ENCODE measurements at regions not wholly inside any gene's neighbourhood (a gene's known extent, or its start where the extent isn't known, plus 50 kb on each side); places are given as distances from the start of the nearest gene placed in this dataset.
"Not testable (repeated sequence)": the region's sequence is repeated elsewhere in the genome, so short reads cannot be mapped to it uniquely, and the experiment has no call there.

DNA sequence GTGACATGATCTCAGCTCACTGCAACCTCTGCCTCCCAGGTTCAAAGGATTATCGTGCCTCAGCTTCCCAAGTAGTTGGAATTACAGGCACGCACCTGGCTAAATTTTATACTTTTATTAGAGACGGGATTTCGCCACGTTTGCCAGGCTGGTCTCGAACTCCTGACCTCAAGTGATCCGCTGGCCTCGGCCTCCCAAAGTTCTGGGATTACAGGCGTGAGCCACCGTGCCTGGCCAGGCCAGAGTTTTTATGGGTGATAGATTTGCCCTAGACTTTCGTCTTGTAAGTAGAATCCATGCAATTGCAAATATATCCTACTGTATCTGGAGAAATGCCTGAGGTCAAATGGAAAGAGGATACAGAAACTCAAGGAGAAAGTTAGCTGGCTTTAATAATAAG lies 819.9 kb upstream of the SLITRK1 start:
- no peaks in the 10 kb centered on the region for H3K4me1 ChIP-seq (ENCODE audit: control insufficient read depth, low read depth, low read length)
- no peak overlapping the region for H3K4me3 ChIP-seq (ENCODE audit: low read length)
- H3K9ac ChIP-seq (ENCODE audit: low read length), result no peak overlapping the region
- no peak overlapping the region for H3K27ac ChIP-seq (ENCODE audit: low read length)
- H3K9me3 ChIP-seq (ENCODE audit: control insufficient read depth, low read depth, low read length), result no peaks in the 10 kb centered on the region
- H3K27me3 ChIP-seq (ENCODE audit: control insufficient read depth, insufficient read depth, low read length), result no peaks in the 10 kb centered on the region
- no peaks in the 10 kb centered on the region for H3K36me3 ChIP-seq (ENCODE audit: control insufficient read depth, low read depth, low read length)

DNA sequence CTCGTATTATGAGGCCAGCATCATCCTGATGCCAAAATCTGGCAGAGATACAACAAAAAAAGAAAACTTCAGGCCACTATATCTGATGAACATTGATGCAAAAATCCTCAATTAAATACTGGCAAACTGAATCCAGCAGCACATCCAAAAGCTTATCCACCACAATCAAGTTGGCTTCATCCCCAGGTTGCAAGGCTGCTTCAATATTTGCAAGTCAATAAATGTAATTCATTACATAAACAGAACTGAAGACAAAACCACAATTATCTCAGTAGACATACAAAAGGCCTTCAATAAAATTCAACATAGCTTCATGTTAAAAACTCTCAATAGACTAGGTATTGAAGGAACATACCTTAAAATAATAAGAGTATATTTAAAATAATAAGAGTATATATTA lies 815.3 kb upstream of the SLITRK1 start:
- not testable (repeated sequence) for H3K4me1 ChIP-seq (ENCODE audit: control insufficient read depth, low read depth, low read length); H3K4me3 ChIP-seq (ENCODE audit: low read length); H3K36me3 ChIP-seq (ENCODE audit: control insufficient read depth, low read depth, low read length); H3K27ac ChIP-seq (ENCODE audit: low read length); H3K9ac ChIP-seq (ENCODE audit: low read length); H3K27me3 ChIP-seq (ENCODE audit: control insufficient read depth, insufficient read depth, low read length); H3K9me3 ChIP-seq (ENCODE audit: control insufficient read depth, low read depth, low read length)

DNA sequence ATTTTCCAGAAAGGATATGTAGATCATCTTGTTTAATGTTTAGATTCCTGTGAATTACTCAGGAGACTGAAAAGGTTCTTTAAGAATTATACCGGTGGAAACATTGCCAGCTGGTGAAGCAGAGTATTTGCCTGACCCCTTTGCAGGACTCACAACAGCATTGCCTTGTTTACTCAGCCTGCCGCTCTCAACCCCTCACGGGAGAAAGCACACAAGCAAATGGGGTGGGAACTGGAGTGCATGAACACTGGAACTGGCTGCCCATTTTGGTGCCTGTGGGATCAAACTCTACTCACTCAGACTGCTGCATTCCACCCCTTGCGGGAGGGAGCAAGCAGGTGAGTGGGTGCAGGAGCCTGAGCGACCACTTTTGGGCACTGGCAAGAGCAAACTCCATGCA lies 804.7 kb upstream of the SLITRK1 start:
- Histone ChIP-seq H3K9ac (ENCODE audit: low read length) (no peak overlapping the region), H3K36me3 (ENCODE audit: control insufficient read depth, low read depth, low read length) (no peaks in the 10 kb centered on the region), H3K4me3 (ENCODE audit: low read length) (no peak overlapping the region), H3K27me3 (ENCODE audit: control insufficient read depth, insufficient read depth, low read length) (no peaks in the 10 kb centered on the region), H3K27ac (ENCODE audit: low read length) (no peak overlapping the region), H3K4me1 (ENCODE audit: control insufficient read depth, low read depth, low read length) (no peaks in the 10 kb centered on the region), H3K9me3 (ENCODE audit: control insufficient read depth, low read depth, low read length) (no peaks in the 10 kb centered on the region)

DNA sequence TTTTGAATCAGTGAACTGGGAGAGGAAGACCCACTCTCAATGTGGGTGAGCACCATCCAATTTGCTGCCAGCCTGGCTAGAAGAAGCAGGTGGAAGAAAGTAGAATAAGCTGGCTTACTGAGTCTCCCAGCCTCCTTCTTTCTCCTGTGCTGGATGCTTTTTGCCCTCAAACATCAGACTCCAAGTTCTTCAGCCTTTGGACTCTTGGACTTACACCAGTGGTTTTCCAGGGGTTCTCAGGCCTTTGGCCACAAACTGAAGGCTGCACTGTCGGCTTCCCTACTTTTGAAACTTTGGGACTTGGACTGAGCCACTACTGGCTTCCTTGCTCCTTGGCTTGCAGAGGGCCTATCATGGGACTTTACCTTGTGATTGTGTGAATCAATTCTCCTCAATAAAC lies 804.2 kb upstream of the SLITRK1 start:
- H3K9me3 ChIP-seq (ENCODE audit: control insufficient read depth, low read depth, low read length), result no peaks in the 10 kb centered on the region
- H3K27ac ChIP-seq (ENCODE audit: low read length), result no peak overlapping the region

DNA sequence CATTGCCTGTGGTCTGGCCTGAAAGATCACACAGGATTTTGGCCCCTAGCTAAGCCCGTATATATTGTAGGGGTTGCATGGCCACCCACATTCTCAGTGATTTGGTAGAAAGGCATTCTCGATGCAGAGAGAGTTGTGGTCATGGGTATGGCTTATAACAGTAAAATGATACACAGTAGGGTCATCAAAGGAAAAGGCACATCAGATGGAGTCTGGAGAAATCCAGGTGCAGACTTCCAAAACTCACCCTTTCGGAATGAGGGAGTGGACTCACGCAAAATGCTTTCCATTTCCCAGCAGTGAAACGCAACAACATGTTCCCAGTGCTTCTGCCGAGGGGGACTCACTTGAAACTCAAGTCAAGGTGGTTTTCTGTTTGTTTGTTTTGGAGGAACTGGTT lies 802.5 kb upstream of the SLITRK1 start:
- H3K27me3 ChIP-seq (ENCODE audit: control insufficient read depth, insufficient read depth, low read length), result no peaks in the 10 kb centered on the region
- no peaks in the 10 kb centered on the region for H3K9me3 ChIP-seq (ENCODE audit: control insufficient read depth, low read depth, low read length)
- H3K4me3 ChIP-seq (ENCODE audit: low read length), result no peak overlapping the region
- no peaks in the 10 kb centered on the region for H3K4me1 ChIP-seq (ENCODE audit: control insufficient read depth, low read depth, low read length)
- H3K27ac ChIP-seq (ENCODE audit: low read length), result no peak overlapping the region
- H3K36me3 ChIP-seq (ENCODE audit: control insufficient read depth, low read depth, low read length), result no peaks in the 10 kb centered on the region
- no peak overlapping the region for H3K9ac ChIP-seq (ENCODE audit: low read length)

More for the DNA sequence above, 804.2 kb upstream of the SLITRK1 start:
- no peaks in the 10 kb centered on the region for H3K27me3 ChIP-seq (ENCODE audit: control insufficient read depth, insufficient read depth, low read length)
- no peaks in the 10 kb centered on the region for H3K36me3 ChIP-seq (ENCODE audit: control insufficient read depth, low read depth, low read length)
- H3K4me1 ChIP-seq (ENCODE audit: control insufficient read depth, low read depth, low read length), result no peaks in the 10 kb centered on the region
- no peak overlapping the region for H3K4me3 ChIP-seq (ENCODE audit: low read length)
- H3K9ac ChIP-seq (ENCODE audit: low read length), result no peak overlapping the region

DNA sequence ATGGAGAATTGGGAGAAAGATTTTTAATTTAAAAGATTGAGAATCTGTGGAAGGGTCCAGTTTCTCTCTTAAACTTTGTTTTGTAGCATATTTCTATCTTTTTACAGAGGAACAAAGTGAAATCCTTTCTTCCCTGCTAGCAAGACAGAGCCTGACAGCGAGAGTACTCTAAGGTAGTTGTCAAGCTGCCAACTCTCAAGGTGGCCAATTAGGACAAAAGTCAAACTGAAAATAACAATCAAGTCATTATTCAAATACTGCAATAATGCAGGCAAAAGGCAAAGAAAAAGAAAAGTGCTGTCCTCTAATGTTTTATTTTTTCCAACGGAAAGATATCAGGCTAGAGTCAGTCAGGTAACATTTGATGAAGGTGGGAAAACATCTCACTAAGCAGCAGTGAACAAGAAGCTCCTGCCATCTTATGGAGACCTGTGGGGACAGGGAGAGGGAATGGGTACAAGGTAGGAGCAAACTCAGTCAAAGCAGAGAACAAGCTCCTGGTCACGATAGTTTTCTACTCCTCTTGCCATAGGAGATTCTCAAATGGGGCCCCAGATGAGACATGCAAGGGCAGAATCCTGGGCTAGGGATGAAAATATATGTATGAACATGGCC lies 801.9 kb upstream of the SLITRK1 start:
- H3K9me3 ChIP-seq (ENCODE audit: control insufficient read depth, low read depth, low read length), result no peaks in the 10 kb centered on the region
- H3K27me3 ChIP-seq (ENCODE audit: control insufficient read depth, insufficient read depth, low read length), result no peaks in the 10 kb centered on the region
- no peaks in the 10 kb centered on the region for H3K4me1 ChIP-seq (ENCODE audit: control insufficient read depth, low read depth, low read length)
- H3K9ac ChIP-seq (ENCODE audit: low read length), result no peak overlapping the region
- H3K4me3 ChIP-seq (ENCODE audit: low read length), result no peak overlapping the region
- H3K27ac ChIP-seq (ENCODE audit: low read length), result no peak overlapping the region
- H3K36me3 ChIP-seq (ENCODE audit: control insufficient read depth, low read depth, low read length), result no peaks in the 10 kb centered on the region

DNA sequence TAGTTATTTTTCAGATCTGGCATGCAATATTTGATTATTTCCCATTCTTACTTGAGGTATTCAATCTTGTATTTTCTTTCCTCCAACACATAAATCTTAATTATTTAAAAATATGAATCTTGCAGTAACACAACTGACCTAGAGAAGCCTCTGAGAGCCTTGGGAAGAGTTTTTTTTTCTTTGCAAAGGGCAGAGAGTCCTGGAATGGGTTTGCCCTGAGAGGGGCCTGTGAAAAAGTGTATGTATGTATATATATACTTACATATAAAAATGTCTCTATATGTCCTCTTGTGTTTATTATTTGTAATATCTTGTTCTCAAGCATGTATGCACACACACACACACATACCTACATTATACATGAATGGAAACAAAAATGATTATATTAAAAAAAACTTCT lies 801.2 kb upstream of the SLITRK1 start:
- H3K27me3 ChIP-seq (ENCODE audit: control insufficient read depth, insufficient read depth, low read length), result no peaks in the 10 kb centered on the region
- no peaks in the 10 kb centered on the region for H3K4me1 ChIP-seq (ENCODE audit: control insufficient read depth, low read depth, low read length)
- no peaks in the 10 kb centered on the region for H3K9me3 ChIP-seq (ENCODE audit: control insufficient read depth, low read depth, low read length)
- H3K36me3 ChIP-seq (ENCODE audit: control insufficient read depth, low read depth, low read length), result no peaks in the 10 kb centered on the region
- H3K9ac ChIP-seq (ENCODE audit: low read length), result no peak overlapping the region
- H3K4me3 ChIP-seq (ENCODE audit: low read length), result no peak overlapping the region
- H3K27ac ChIP-seq (ENCODE audit: low read length), result no peak overlapping the region

DNA sequence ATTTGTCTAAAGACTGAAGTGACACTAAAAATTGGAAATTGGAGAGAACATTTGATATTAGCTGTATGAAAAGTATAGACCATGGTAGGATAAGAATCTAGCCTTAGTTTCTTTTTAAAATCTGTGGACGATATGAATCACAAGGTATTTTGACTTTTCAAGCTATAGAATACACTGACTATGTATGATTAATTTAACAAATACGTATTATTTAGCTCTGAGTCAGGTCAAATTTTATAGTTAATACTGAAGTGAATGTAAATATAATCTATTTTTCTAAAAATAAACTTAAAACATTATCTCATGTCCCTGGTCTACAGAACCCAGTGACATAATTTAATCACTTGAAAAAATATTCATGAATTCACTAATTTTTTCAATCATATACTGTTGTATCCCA lies 795.6 kb upstream of the SLITRK1 start:
- no peak overlapping the region for H3K4me3 ChIP-seq (ENCODE audit: low read length)
- H3K36me3 ChIP-seq (ENCODE audit: control insufficient read depth, low read depth, low read length), result no peaks in the 10 kb centered on the region
- no peaks in the 10 kb centered on the region for H3K27me3 ChIP-seq (ENCODE audit: control insufficient read depth, insufficient read depth, low read length)
- no peak overlapping the region for H3K27ac ChIP-seq (ENCODE audit: low read length)
- H3K4me1 ChIP-seq (ENCODE audit: control insufficient read depth, low read depth, low read length), result no peaks in the 10 kb centered on the region
- no peaks in the 10 kb centered on the region for H3K9me3 ChIP-seq (ENCODE audit: control insufficient read depth, low read depth, low read length)
- H3K9ac ChIP-seq (ENCODE audit: low read length), result no peak overlapping the region

DNA sequence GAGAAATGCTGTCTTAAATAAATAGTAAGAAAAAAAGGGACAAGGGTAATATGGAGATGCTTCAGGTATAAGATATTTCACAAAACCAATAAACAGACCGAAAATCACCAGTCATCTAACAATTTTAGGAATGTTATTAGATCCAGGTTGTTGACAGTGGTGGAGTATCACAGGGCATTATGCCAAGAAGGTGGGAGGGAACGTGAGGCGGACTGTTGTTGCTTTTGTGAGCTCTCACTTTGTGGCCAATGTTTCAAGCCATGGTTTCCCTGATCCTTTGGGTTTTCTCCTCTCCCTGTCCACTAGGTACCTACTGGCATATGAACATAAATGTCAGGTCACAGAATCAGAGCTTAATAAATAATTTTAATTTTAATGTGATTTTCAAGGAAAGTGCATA lies 790.3 kb upstream of the SLITRK1 start:
- Histone ChIP-seq H3K9me3 (ENCODE audit: control insufficient read depth, low read depth, low read length) (no peaks in the 10 kb centered on the region), H3K27ac (ENCODE audit: low read length) (no peak overlapping the region), H3K27me3 (ENCODE audit: control insufficient read depth, insufficient read depth, low read length) (no peaks in the 10 kb centered on the region), H3K4me3 (ENCODE audit: low read length) (no peak overlapping the region), H3K36me3 (ENCODE audit: control insufficient read depth, low read depth, low read length) (no peaks in the 10 kb centered on the region), H3K4me1 (ENCODE audit: control insufficient read depth, low read depth, low read length) (no peaks in the 10 kb centered on the region), H3K9ac (ENCODE audit: low read length) (no peak overlapping the region)

DNA sequence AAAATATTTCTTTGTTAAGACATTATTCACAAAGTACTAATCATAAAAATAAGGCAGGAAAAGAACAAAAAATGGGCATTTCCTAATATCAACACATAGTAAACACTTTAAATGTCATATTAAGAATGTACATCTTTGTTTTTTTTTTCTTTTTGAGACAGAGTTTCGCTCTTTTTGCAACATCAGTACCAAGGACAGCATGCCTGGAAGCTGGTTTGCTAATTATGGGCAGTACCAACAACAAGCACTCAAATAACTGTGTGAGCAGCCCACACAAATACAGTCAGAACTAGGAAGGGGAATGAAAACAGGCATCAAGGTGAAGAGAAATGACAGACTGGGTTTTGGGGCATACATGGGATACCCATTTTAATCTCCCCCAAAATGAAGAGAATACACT lies 788.0 kb upstream of the SLITRK1 start:
- Histone ChIP-seq H3K9ac (ENCODE audit: low read length) (no peak overlapping the region), H3K27ac (ENCODE audit: low read length) (no peak overlapping the region), H3K4me1 (ENCODE audit: control insufficient read depth, low read depth, low read length) (no peaks in the 10 kb centered on the region), H3K4me3 (ENCODE audit: low read length) (no peak overlapping the region), H3K9me3 (ENCODE audit: control insufficient read depth, low read depth, low read length) (no peaks in the 10 kb centered on the region), H3K36me3 (ENCODE audit: control insufficient read depth, low read depth, low read length) (no peaks in the 10 kb centered on the region), H3K27me3 (ENCODE audit: control insufficient read depth, insufficient read depth, low read length) (no peaks in the 10 kb centered on the region)

DNA sequence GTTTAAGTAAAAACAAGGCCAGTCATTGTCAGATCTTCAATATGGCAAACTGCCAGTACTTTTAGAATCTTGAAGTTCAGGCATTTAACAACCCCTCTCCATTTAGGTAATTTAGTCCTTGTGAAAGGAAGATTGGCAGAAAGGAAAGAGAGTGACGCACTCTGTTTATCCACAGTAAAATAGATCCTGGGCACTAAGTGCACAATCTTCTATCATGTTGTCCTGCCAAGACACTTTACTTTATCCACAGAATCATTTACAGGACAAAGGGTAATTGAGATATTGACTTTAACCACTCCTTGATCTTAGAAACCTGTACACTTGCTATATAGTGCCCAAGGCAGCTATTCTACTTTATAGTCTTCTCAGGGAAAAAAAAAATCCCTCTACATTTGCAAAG lies 786.4 kb upstream of the SLITRK1 start:
- no peak overlapping the region for H3K4me3 ChIP-seq (ENCODE audit: low read length)
- no peak overlapping the region for H3K27ac ChIP-seq (ENCODE audit: low read length)
- H3K9me3 ChIP-seq (ENCODE audit: control insufficient read depth, low read depth, low read length), result no peaks in the 10 kb centered on the region
- H3K27me3 ChIP-seq (ENCODE audit: control insufficient read depth, insufficient read depth, low read length), result no peaks in the 10 kb centered on the region
- no peaks in the 10 kb centered on the region for H3K4me1 ChIP-seq (ENCODE audit: control insufficient read depth, low read depth, low read length)
- H3K36me3 ChIP-seq (ENCODE audit: control insufficient read depth, low read depth, low read length), result no peaks in the 10 kb centered on the region
- no peak overlapping the region for H3K9ac ChIP-seq (ENCODE audit: low read length)

DNA sequence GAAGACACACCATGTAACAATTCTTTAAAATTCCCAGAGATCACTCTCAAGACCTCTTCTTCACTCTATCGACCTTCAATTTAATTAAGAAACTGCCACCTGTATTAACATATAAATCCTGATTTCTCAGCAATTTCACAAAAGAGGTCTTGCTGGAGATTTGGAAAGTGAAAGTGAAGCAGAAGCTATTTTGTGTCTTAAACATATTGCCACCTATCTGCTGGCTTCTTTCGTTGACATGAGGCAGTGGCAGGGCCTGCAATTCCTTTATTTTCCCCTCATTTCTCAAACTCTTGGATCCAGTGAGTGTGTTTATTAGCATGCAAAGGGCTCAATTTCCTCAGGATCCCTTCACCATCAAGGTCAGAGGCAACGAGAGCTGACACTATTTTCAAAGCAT lies 780.2 kb upstream of the SLITRK1 start:
- Histone ChIP-seq H3K9ac (ENCODE audit: low read length) (no peak overlapping the region), H3K4me1 (ENCODE audit: control insufficient read depth, low read depth, low read length) (peaks cover 11% of the 10 kb centered on the region), H3K36me3 (ENCODE audit: control insufficient read depth, low read depth, low read length) (no peaks in the 10 kb centered on the region), H3K4me3 (ENCODE audit: low read length) (no peak overlapping the region), H3K27ac (ENCODE audit: low read length) (no peak overlapping the region), H3K9me3 (ENCODE audit: control insufficient read depth, low read depth, low read length) (no peaks in the 10 kb centered on the region), H3K27me3 (ENCODE audit: control insufficient read depth, insufficient read depth, low read length) (no peaks in the 10 kb centered on the region)

Measured in iPS-18a (cell line).